Neuronal stem cell (in vitro differentiated cells): ENCODE measurements at regions not wholly inside any gene's neighbourhood (a gene's known extent, or its start where the extent isn't known, plus 50 kb on each side); places are given as distances from the start of the nearest gene placed in this dataset.

Source experiments
- DNase-seq: peaks from one replicate; pipeline ENCODE4 v3.0.0-alpha.2; 2013; ENCODE audit warnings: low spot score
- H2AFZ ChIP-seq: one replicate; pipeline ENCODE4 v1.6.1; 2013; ENCODE audit warnings: mild to moderate bottlenecking, low read length, inconsistent platforms
- H2AK5ac ChIP-seq: 2 replicates; pipeline ENCODE4 v1.6.1; 2013; ENCODE audit warnings: low read depth, mild to moderate bottlenecking, inconsistent platforms, low read length, moderate library complexity, mixed read lengths
- H2BK120ac ChIP-seq: 2 replicates; pipeline ENCODE4 v1.6.1; 2013; ENCODE audit warnings: low read depth, mild to moderate bottlenecking, inconsistent platforms, low read length, moderate library complexity, mixed read lengths
- H2BK12ac ChIP-seq: one replicate; pipeline ENCODE4 v1.6.1; 2013; ENCODE audit warnings: low read length, inconsistent platforms
- H2BK15ac ChIP-seq: 2 replicates; pipeline ENCODE4 v1.6.1; 2013; ENCODE audit warnings: mild to moderate bottlenecking, low read length, inconsistent platforms, mixed read lengths
- H2BK5ac ChIP-seq: one replicate; pipeline ENCODE4 v1.6.1; 2013; ENCODE audit warnings: inconsistent platforms, mild to moderate bottlenecking, low read length, moderate library complexity
- H3K14ac ChIP-seq: one replicate; pipeline ENCODE4 v1.6.1; 2013; ENCODE audit warnings: low read length, inconsistent platforms
- H3K18ac ChIP-seq: 2 replicates; pipeline ENCODE4 v1.6.1; 2013; ENCODE audit warnings: low read length, inconsistent platforms
- H3K23ac ChIP-seq: 2 replicates; pipeline ENCODE4 v1.6.1; 2013; ENCODE audit warnings: low read depth, mild to moderate bottlenecking, mixed read lengths, low read length, inconsistent platforms; ENCODE audit not compliant: poor library complexity
- H3K27ac ChIP-seq: replicated peaks from 3 replicates; pipeline ENCODE4 v1.5.1; 2013; ENCODE audit warnings: low read length, inconsistent platforms
- H3K27me3 ChIP-seq, 3 experiments: 2 replicates each; pipeline ENCODE4 v1.6.1; 2013; ENCODE audit warnings: low read length in 3 of 3, mild to moderate bottlenecking in 2 of 3, inconsistent platforms in 1 of 3, low read depth in 1 of 3, mixed read lengths in 1 of 3, moderate library complexity in 1 of 3; ENCODE audit not compliant: control insufficient read depth in 3 of 3, insufficient read depth in 3 of 3
- H3K36me3 ChIP-seq, 2 donors: replicated peaks in 1 of 2; 2 replicates each; pipeline ENCODE4 v1.6.1; 2013; ENCODE audit warnings: low read length in 2 of 2; ENCODE audit not compliant: control insufficient read depth in 2 of 2, insufficient read depth in 2 of 2
- H3K4ac ChIP-seq: 2 replicates; pipeline ENCODE4 v1.6.1; 2013; ENCODE audit warnings: inconsistent platforms, mild to moderate bottlenecking, low read length, moderate library complexity
- H3K4me1 ChIP-seq, 2 donors: 1 replicate in 1 of 2; 2 replicates in 1 of 2; pipeline ENCODE4 v1.6.1; 2013; ENCODE audit warnings: low read length in 2 of 2, low read depth in 1 of 2; ENCODE audit not compliant: control insufficient read depth in 2 of 2, insufficient read depth in 1 of 2
- H3K4me2 ChIP-seq: one replicate; pipeline ENCODE4 v1.6.1; 2013; ENCODE audit warnings: mild to moderate bottlenecking, low read length, inconsistent platforms; ENCODE audit not compliant: insufficient read depth, poor library complexity, severe bottlenecking
- H3K4me3 ChIP-seq, 2 donors: 2 replicates each; pipeline ENCODE4 v1.5.1; 2013; ENCODE audit warnings: low read length in 2 of 2, mild to moderate bottlenecking in 2 of 2, inconsistent platforms in 1 of 2, moderate library complexity in 1 of 2
- H3K79me1 ChIP-seq: one replicate; pipeline ENCODE4 v1.6.1; 2013; ENCODE audit warnings: low read depth, mild to moderate bottlenecking, inconsistent platforms, low read length, moderate library complexity
- H3K9ac ChIP-seq: one replicate; pipeline ENCODE4 v1.6.1; 2013; ENCODE audit warnings: mild to moderate bottlenecking, low read depth, low read length, inconsistent platforms; ENCODE audit not compliant: poor library complexity
- H3K9me3 ChIP-seq, 2 donors: replicated peaks in 1 of 2; 2 replicates each; pipeline versions ENCODE3 to v1.6.1; 2013; ENCODE audit warnings: low read length in 2 of 2, mild to moderate bottlenecking in 2 of 2, inconsistent platforms in 1 of 2, low read depth in 1 of 2, mixed read lengths in 1 of 2, moderate library complexity in 1 of 2; ENCODE audit not compliant: control insufficient read depth in 2 of 2, insufficient read depth in 1 of 2
- H4K8ac ChIP-seq: one replicate; pipeline ENCODE4 v1.6.1; 2013; ENCODE audit warnings: low read depth, mild to moderate bottlenecking, inconsistent platforms, low read length, moderate library complexity
- H4K91ac ChIP-seq: one replicate; pipeline ENCODE4 v1.6.1; 2013; ENCODE audit warnings: low read length, low read depth, mild to moderate bottlenecking, inconsistent platforms; ENCODE audit not compliant: poor library complexity
- WGBS, 2 donors: extraction: QIAGEN DNeasy Blood & Tissue Kit; methylation state at CpG; one replicate each; pipeline ENCODE4 v1.1.7; 2013; ENCODE audit warnings: missing lambda C conversion rate in 2 of 2, mixed read lengths in 1 of 2; ENCODE audit not compliant: insufficient read length in 2 of 2, insufficient replicate concordance in 1 of 2; ENCODE audit errors: extremely low coverage in 2 of 2; 5-methylcytosine and 5-hydroxymethylcytosine counted together

- no peak overlapping the region for H2BK120ac ChIP-seq
- H2AFZ ChIP-seq: no peak overlapping the region
- H3K9ac ChIP-seq: no peak overlapping the region
- no peak overlapping the region for H3K14ac ChIP-seq
- H3K36me3 ChIP-seq: no peaks in the 10 kb centered on the region
- peaks cover 15 to 16% of the 10 kb centered on the region in 2 donors for H3K4me1 ChIP-seq
- no peak overlapping the region for H4K8ac ChIP-seq
- no peak overlapping the region for H2BK5ac ChIP-seq
- no peak overlapping the region for H2BK15ac ChIP-seq
- H3K4ac ChIP-seq: no peak overlapping the region
- no peak overlapping the region for H4K91ac ChIP-seq
- WGBS, 2 donors: no CpG with 5 or more reads among the region's 1 CpG
- H2BK12ac ChIP-seq: no peak overlapping the region
- H3K79me1 ChIP-seq: no peaks in the 10 kb centered on the region
- H3K18ac ChIP-seq: no peak overlapping the region
- no peak overlapping the region for H3K4me2 ChIP-seq
- H3K23ac ChIP-seq: no peak overlapping the region
- no peak for DNase-seq
- no peak overlapping the region for H3K4me3 ChIP-seq
- no peaks in the 10 kb centered on the region for H3K27me3 ChIP-seq
- H3K9me3 ChIP-seq: no peaks in the 10 kb centered on the region
- H3K27ac ChIP-seq: no peak overlapping the region
- H2AK5ac ChIP-seq: no peak overlapping the region
Measured at GRCh38 chr6:44699082-44699481, 311.6 kb downstream of the CDC5L start.

- Histone ChIP-seq H3K27ac (no peak overlapping the region), H3K9me3 (no peaks in the 10 kb centered on the region), H3K4ac (no peak overlapping the region), H4K91ac (no peak overlapping the region), H3K4me3 (no peak overlapping the region), H3K27me3 (no peaks in the 10 kb centered on the region), H3K18ac (no peak overlapping the region), H3K36me3 (no peaks in the 10 kb centered on the region), H3K4me2 (no peak overlapping the region), H2AFZ (no peak overlapping the region), H3K14ac (no peak overlapping the region), H3K9ac (no peak overlapping the region), H3K23ac (no peak overlapping the region), H3K79me1 (no peaks in the 10 kb centered on the region), H2BK120ac (no peak overlapping the region), H2BK15ac (no peak overlapping the region), H2BK5ac (no peak overlapping the region), H2BK12ac (no peak overlapping the region), H4K8ac (no peak overlapping the region), H2AK5ac (no peak overlapping the region), H3K4me1 (peaks cover 15 to 16% of the 10 kb centered on the region in 2 donors)
- DNase-seq: no peak
- no CpG with 5 or more reads among the region's 2 CpGs for WGBS, 2 donors
Measured at GRCh38 chr6:44699851-44700250, 312.3 kb downstream of the CDC5L start.

GRCh38 chr6:44700422-44700821 is 312.9 kb downstream of the CDC5L start:
- Histone ChIP-seq H3K9me3 (no peaks in the 10 kb centered on the region), H4K91ac (no peak overlapping the region), H3K4me1 (peaks cover 15 to 16% of the 10 kb centered on the region in 2 donors), H3K18ac (no peak overlapping the region), H2BK15ac (peak overlapping the region; percentile 7), H3K4me3 (no peak overlapping the region), H3K23ac (no peak overlapping the region), H4K8ac (no peak overlapping the region), H3K9ac (no peak overlapping the region), H3K27ac (no peak overlapping the region), H3K36me3 (no peaks in the 10 kb centered on the region), H2BK120ac (no peak overlapping the region), H2AK5ac (no peak overlapping the region), H2BK5ac (no peak overlapping the region), H3K27me3 (no peaks in the 10 kb centered on the region), H2AFZ (no peak overlapping the region), H3K14ac (no peak overlapping the region), H2BK12ac (no peak overlapping the region), H3K79me1 (no peaks in the 10 kb centered on the region), H3K4me2 (no peak overlapping the region), H3K4ac (no peak overlapping the region)
- no peak for DNase-seq
- no CpG with 5 or more reads among the region's 5 CpGs for WGBS, 2 donors

- Histone ChIP-seq H3K4me2 (no peak overlapping the region), H3K4me1 (peaks cover 15 to 19% of the 10 kb centered on the region in 2 donors), H3K9ac (no peak overlapping the region), H3K79me1 (no peaks in the 10 kb centered on the region), H2BK12ac (no peak overlapping the region), H4K91ac (no peak overlapping the region), H4K8ac (no peak overlapping the region), H2BK120ac (no peak overlapping the region), H3K27ac (peak overlapping the region; percentile 38), H2BK15ac (peak overlapping the region; percentile 16), H3K36me3 (no peaks in the 10 kb centered on the region), H3K9me3 (no peaks in the 10 kb centered on the region), H3K4me3 (no peak overlapping the region), H3K14ac (no peak overlapping the region), H3K18ac (peak overlapping the region; percentile 0), H3K4ac (no peak overlapping the region), H3K27me3 (no peaks in the 10 kb centered on the region), H2BK5ac (peak overlapping the region; percentile 22), H2AK5ac (no peak overlapping the region), H3K23ac (no peak overlapping the region), H2AFZ (peak overlapping the region; percentile 73)
- no CpG with 5 or more reads among the region's 11 CpGs for WGBS, 2 donors
- DNase-seq: no peak
Measured at GRCh38 chr6:44701038-44701636, 313.6 kb downstream of the CDC5L start.
